ENCODE measurements at regions not wholly inside any gene's neighbourhood (a gene's known extent, or its start where the extent isn't known, plus 50 kb on each side); places are given as distances from the start of the nearest gene placed in this dataset.
"Not testable (repeated sequence)": the region's sequence is repeated elsewhere in the genome, so short reads cannot be mapped to it uniquely, and the experiment has no call there.

- Histone ChIP-seq H2BK120ac (ENCODE audit: low read depth, low read length) (no peak overlapping the region), H2BK15ac (ENCODE audit: low read depth, low read length) (no peak overlapping the region), H3K9me3 (ENCODE audit: control insufficient read depth, insufficient read depth, low read length) (no peaks in the 10 kb centered on the region), H4K91ac (ENCODE audit: insufficient read depth, low read depth, low read length) (no peak overlapping the region), H3K79me1 (ENCODE audit: low read depth in 1 of 2, low read length in 2 of 2) (no peaks in the 10 kb centered on the region), H3K4me1 (ENCODE audit: control insufficient read depth, insufficient read depth, low read length) (no peaks in the 10 kb centered on the region), H3K9me1 (ENCODE audit: insufficient read depth, low read length) (no peaks in the 10 kb centered on the region), H2AK5ac (ENCODE audit: low read depth, low read length) (no peak overlapping the region), H2AK9ac (replicated peaks; ENCODE audit: low read depth, low read length, poor library complexity) (no peak overlapping the region), H3K56ac (ENCODE audit: extremely low read depth, insufficient read depth, low read length) (no peak overlapping the region), H4K8ac (ENCODE audit: low read depth in 2 of 2, low read length in 2 of 2) (no peak overlapping the region), H3K4me2 (ENCODE audit: low read depth, low read length) (no peak overlapping the region), H3K4me3 (ENCODE audit: insufficient read depth, low read depth, low read length) (no peak overlapping the region), H3K9ac (ENCODE audit: low read depth, low read length) (no peak overlapping the region), H2BK20ac (ENCODE audit: low read depth, low read length) (no peak overlapping the region), H3K23ac (ENCODE audit: low read depth, low read length) (no peak overlapping the region), H3K27me3 (ENCODE audit: control insufficient read depth, insufficient read depth, low read length) (no peaks in the 10 kb centered on the region), H3K36me3 (ENCODE audit: control insufficient read depth, insufficient read depth, low read length) (no peaks in the 10 kb centered on the region), H3K14ac (replicated peaks; ENCODE audit: low read depth, low read length) (no peak overlapping the region), H3K27ac (ENCODE audit: insufficient read depth, low read length) (no peak overlapping the region), H4K20me1 (ENCODE audit: insufficient read depth, low read length) (no peaks in the 10 kb centered on the region), H2AFZ (replicated peaks; ENCODE audit: low read length, poor library complexity) (no peak overlapping the region), H3K18ac (ENCODE audit: low read depth, low read length) (no peak overlapping the region), H3K4ac (ENCODE audit: low read depth, low read length) (no peak overlapping the region), H4K5ac (ENCODE audit: low read depth, low read length) (no peak overlapping the region), H2BK5ac (ENCODE audit: low read depth, low read length, poor library complexity, severe bottlenecking) (no peak overlapping the region)
- ATAC-seq (ENCODE audit: low read depth) (no peak), DNase-seq (no peak)
- ChIA-PET POLR2A (ENCODE audit: unreplicated experiment) (no interaction called here), CTCF (no interaction called here)
- no CpG with 5 or more reads among the region's 6 CpGs for WGBS, 2 experiments (ENCODE audit: extremely low coverage in 2 of 2, insufficient read length in 1 of 2)
- TF ChIP-seq MXI1 (IDR thresholded peaks at IDR 0.05; ENCODE audit: borderline replicate concordance, low read depth, low read length) (no peak), MAZ (IDR thresholded peaks at IDR 0.05; ENCODE audit: borderline replicate concordance, low read depth, low read length) (no peak), FOS (IDR thresholded peaks at IDR 0.05; ENCODE audit: low read depth, low read length) (no peak), RFX5 (IDR thresholded peaks at IDR 0.05; ENCODE audit: low read depth, low read length) (no peak), CTCF (conservative IDR thresholded peaks at IDR 0.05; ENCODE audit: low read depth, low read length) (no peak), SMC3 (IDR thresholded peaks at IDR 0.05; ENCODE audit: low read depth, low read length) (no peak)
- in situ Hi-C loops (cut with MboI; ENCODE audit: low sequenced_read_pairs) (no loop called here), dilution Hi-C loops (cut with HindIII; ENCODE audit: low sequenced_read_pairs, unreplicated experiment) (no loop called here), intact Hi-C loops (cut with micrococcal nuclease) (no loop called here)
- no TSS peak for BruUV-seq (replicated peaks)
These were observed 279.3 kb upstream of the PDE3A start for GRCh38 chr12:20089077-20089476.

DNA sequence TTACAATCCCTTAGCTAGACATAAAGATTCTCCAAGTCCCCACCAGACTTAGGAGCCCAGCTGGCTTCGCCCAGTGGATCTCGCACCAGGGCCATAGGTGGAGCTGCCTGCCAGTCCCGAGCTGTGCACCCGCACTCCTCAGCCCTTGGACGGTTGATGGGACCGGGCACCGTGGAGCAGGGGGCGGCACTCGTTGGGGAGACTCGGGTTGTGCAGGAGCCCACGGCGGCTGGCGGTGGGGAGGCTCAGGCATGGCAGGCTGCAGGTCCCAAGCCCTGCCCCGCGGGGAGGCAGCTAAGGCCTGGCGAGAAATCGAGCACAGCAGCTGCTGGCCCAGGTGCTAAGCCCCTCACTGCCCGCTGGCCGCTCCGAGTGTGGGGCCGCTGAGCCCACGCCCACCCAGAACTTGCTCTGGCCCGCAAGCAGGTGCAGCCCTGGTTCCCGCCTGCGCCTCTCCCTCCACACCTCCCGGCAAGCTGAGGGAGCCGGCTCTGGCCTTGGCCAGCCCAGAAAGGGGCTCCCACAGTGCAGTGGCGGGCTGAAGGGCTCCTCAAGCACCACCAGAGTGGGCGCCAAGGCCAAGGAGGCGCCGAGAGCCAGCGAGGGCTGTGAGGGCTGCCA is 275.0 kb upstream of the PDE3A start:
- DNase-seq; in situ Hi-C loops (cut with MboI; ENCODE audit: low sequenced_read_pairs); H4K91ac ChIP-seq (ENCODE audit: insufficient read depth, low read depth, low read length); H3K9me3 ChIP-seq (ENCODE audit: control insufficient read depth, insufficient read depth, low read length); H3K36me3 ChIP-seq (ENCODE audit: control insufficient read depth, insufficient read depth, low read length); H3K9ac ChIP-seq (ENCODE audit: low read depth, low read length); H2BK15ac ChIP-seq (ENCODE audit: low read depth, low read length); H4K5ac ChIP-seq (ENCODE audit: low read depth, low read length); H2AFZ ChIP-seq (replicated peaks; ENCODE audit: low read length, poor library complexity); CTCF ChIA-PET; H2BK5ac ChIP-seq (ENCODE audit: low read depth, low read length, poor library complexity, severe bottlenecking); H3K9me1 ChIP-seq (ENCODE audit: insufficient read depth, low read length); H3K27me3 ChIP-seq (ENCODE audit: control insufficient read depth, insufficient read depth, low read length); H2AK9ac ChIP-seq (replicated peaks; ENCODE audit: low read depth, low read length, poor library complexity); H3K27ac ChIP-seq (ENCODE audit: insufficient read depth, low read length); H3K4me1 ChIP-seq (ENCODE audit: control insufficient read depth, insufficient read depth, low read length); dilution Hi-C loops (cut with HindIII; ENCODE audit: low sequenced_read_pairs, unreplicated experiment); H3K4ac ChIP-seq (ENCODE audit: low read depth, low read length); H4K20me1 ChIP-seq (ENCODE audit: insufficient read depth, low read length); H2BK120ac ChIP-seq (ENCODE audit: low read depth, low read length); H4K8ac ChIP-seq (ENCODE audit: low read depth in 2 of 2, low read length in 2 of 2); H3K79me1 ChIP-seq (ENCODE audit: low read depth in 1 of 2, low read length in 2 of 2); BruUV-seq (replicated peaks); H2BK20ac ChIP-seq (ENCODE audit: low read depth, low read length); POLR2A ChIA-PET (ENCODE audit: unreplicated experiment); H3K23ac ChIP-seq (ENCODE audit: low read depth, low read length); H3K18ac ChIP-seq (ENCODE audit: low read depth, low read length); H3K14ac ChIP-seq (replicated peaks; ENCODE audit: low read depth, low read length); intact Hi-C loops (cut with micrococcal nuclease); ATAC-seq (ENCODE audit: low read depth); H3K4me3 ChIP-seq (ENCODE audit: insufficient read depth, low read depth, low read length); H2AK5ac ChIP-seq (ENCODE audit: low read depth, low read length); H3K4me2 ChIP-seq (ENCODE audit: low read depth, low read length); H3K56ac ChIP-seq (ENCODE audit: extremely low read depth, insufficient read depth, low read length): not testable (repeated sequence)
- WGBS, 2 experiments (ENCODE audit: extremely low coverage in 2 of 2, insufficient read length in 1 of 2): 96% methylated on average over 5 of the region's 32 CpGs; no CpG with 5 or more reads in 1 of the 2 experiments
